ENCODE measurements at regions not wholly inside any gene's neighbourhood (a gene's known extent, or its start where the extent isn't known, plus 50 kb on each side); places are given as distances from the start of the nearest gene placed in this dataset.

DNA sequence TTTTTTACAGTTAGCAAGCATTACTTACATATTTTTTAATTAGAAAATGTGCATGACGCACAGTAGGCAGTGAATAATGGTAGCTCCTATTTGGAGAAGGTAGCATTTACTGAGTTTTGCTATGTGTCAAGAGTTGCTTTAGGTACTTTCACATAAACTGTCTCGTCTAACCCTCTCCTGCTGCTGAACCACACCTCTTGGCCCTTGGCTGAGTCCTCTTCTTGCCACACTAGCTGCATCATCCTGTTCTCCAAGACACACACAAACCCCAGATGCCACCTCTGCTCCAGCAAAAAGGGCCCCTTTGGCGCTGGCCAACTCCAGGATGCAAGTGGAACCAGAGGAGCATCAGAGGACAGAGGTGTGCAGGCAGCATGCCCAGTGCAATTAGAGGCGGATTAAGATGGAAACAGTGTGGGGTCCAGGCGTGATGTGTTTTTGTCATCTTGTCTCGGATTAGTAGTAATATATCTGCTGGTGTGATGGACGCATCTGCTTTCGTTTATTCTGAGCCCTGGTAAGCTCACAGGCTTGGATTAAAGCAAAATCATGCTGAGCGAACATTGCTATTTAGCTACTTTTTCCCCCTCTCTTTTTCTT, 367.0 kb upstream of the CADM1 start:
- TF ChIP-seq, protein P1, sequence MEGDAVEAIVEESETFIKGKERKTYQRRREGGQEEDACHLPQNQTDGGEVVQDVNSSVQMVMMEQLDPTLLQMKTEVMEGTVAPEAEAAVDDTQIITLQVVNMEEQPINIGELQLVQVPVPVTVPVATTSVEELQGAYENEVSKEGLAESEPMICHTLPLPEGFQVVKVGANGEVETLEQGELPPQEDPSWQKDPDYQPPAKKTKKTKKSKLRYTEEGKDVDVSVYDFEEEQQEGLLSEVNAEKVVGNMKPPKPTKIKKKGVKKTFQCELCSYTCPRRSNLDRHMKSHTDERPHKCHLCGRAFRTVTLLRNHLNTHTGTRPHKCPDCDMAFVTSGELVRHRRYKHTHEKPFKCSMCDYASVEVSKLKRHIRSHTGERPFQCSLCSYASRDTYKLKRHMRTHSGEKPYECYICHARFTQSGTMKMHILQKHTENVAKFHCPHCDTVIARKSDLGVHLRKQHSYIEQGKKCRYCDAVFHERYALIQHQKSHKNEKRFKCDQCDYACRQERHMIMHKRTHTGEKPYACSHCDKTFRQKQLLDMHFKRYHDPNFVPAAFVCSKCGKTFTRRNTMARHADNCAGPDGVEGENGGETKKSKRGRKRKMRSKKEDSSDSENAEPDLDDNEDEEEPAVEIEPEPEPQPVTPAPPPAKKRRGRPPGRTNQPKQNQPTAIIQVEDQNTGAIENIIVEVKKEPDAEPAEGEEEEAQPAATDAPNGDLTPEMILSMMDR (IDR thresholded peaks at IDR 0.05) = no peak
- TF ChIP-seq POLR2A (IDR thresholded peaks at IDR 0.05) = no peak
